Retinal pigment epithelial cell (primary cell): ENCODE measurements at regions not wholly inside any gene's neighbourhood (a gene's known extent, or its start where the extent isn't known, plus 50 kb on each side); places are given as distances from the start of the nearest gene placed in this dataset.

ENCODE experiments used
- DNase-seq: peaks from one replicate; pipeline ENCODE4 v3.0.0-alpha.2; 2010; ENCODE audit warnings: low read depth
- H3K4me3 ChIP-seq: 2 replicates; pipeline ENCODE4 v1.5.1; 2011; ENCODE audit warnings: mild to moderate bottlenecking, low read length, control low read depth, moderate library complexity
- TF ChIP-seq, protein P1 (sequence below): conservative IDR thresholded peaks from 2 replicates; pipeline ENCODE4 v1.5.1; 2011; ENCODE audit warnings: low read depth, low read length, control low read depth, inconsistent platforms

DNA sequence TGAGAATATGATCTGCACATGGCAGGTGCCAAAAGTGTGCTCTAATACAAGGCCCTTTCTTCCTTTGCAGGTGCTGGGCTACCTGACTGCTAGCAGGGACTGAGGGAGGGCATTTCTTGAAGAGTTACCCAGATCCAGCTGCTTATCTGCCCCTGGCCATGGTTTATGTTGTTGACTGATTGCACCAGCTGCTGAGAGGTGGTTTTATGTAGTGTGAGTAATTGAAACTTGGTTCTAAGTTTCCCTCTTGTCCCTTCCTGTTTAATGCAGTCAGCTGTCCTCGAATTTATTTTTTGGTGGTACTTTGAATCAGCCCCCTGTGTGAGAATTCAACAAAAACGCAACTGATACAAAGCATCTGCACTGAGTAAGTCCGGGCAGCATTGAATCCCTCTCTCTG lies 288.3 kb upstream of the C2CD4B start:
- no peak overlapping the region for H3K4me3 ChIP-seq
- TF ChIP-seq, protein P1, sequence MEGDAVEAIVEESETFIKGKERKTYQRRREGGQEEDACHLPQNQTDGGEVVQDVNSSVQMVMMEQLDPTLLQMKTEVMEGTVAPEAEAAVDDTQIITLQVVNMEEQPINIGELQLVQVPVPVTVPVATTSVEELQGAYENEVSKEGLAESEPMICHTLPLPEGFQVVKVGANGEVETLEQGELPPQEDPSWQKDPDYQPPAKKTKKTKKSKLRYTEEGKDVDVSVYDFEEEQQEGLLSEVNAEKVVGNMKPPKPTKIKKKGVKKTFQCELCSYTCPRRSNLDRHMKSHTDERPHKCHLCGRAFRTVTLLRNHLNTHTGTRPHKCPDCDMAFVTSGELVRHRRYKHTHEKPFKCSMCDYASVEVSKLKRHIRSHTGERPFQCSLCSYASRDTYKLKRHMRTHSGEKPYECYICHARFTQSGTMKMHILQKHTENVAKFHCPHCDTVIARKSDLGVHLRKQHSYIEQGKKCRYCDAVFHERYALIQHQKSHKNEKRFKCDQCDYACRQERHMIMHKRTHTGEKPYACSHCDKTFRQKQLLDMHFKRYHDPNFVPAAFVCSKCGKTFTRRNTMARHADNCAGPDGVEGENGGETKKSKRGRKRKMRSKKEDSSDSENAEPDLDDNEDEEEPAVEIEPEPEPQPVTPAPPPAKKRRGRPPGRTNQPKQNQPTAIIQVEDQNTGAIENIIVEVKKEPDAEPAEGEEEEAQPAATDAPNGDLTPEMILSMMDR = no peak
- DNase-seq = no peak

DNA sequence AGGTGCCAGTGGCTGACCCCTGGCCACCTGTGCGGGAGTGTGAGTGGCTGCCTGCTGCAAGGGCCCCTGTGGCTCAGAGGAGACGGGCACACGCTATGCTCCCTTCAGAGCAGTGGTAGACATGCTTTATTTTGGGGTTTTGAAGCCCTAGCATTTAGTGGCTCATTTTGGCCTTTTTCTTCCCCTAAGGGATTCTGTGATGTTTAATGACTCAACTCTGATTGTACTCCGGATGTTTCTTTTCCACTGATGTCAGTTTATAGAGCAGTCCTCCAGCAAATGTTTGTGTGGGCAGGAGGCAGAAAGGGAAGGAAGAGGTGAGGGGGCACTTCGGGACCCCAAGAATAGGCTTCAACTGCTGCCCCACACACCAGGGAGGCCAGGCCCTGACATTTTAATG lies 288.9 kb upstream of the C2CD4B start:
- TF ChIP-seq, protein P1 = no peak
- no peak for DNase-seq
- H3K4me3 ChIP-seq = no peak overlapping the region

DNA sequence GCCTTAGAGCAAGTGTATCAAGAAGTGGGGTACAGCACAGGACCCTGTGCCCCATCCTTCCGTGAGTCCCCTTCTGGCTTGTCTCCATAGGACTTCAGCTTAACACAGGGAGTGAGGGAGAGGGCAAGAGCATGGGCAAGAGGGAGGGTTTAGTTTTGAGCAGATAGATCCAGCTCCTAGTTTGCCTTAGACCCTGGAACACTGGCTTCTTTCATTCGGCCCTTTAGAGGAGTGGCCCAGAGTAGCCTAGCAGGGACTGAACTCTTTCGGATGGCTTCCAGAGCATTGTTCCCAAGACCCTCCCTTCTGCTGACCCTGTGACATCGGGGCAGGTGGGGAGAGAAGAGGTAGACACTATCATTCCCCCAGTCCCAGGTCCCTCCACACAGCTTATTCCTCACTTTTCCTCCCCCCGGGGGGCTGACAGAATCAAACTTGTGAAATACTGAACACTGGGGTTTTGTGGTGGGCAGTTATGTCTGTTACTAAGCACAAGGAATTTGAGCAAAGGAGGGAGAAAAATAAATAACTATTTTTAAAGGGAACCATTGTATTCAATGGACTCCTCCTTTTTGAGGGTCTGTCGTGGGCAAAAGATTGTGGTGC lies 289.6 kb upstream of the C2CD4B start:
- no peak overlapping the region for H3K4me3 ChIP-seq
- DNase-seq = no peak
- TF ChIP-seq, protein P1 = no peak

DNA sequence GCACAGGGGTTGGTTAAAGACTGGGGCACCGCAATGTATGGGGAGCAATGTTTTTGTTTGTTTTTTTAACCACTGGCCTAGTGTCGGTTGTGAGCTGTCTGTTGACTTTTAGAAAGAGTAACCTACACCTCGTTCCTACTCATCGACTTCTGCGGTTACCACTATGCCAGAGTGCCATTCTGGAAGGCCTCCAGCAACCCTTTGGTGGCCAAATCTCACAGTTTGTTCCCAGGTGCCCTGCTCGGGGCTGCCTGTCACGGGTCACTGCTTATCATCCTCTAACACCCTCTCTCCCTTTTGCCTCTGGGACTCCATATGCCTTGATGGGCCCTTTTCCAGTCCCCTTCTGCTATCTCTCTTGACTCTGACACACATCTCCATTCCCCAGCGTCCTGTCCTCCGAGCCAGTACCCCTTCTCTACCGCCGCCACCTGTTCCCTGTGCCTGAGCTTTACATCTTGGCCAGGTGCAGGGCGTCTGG lies 290.4 kb upstream of the C2CD4B start:
- TF ChIP-seq, protein P1 = no peak
- DNase-seq = no peak
- H3K4me3 ChIP-seq = no peak overlapping the region

DNA sequence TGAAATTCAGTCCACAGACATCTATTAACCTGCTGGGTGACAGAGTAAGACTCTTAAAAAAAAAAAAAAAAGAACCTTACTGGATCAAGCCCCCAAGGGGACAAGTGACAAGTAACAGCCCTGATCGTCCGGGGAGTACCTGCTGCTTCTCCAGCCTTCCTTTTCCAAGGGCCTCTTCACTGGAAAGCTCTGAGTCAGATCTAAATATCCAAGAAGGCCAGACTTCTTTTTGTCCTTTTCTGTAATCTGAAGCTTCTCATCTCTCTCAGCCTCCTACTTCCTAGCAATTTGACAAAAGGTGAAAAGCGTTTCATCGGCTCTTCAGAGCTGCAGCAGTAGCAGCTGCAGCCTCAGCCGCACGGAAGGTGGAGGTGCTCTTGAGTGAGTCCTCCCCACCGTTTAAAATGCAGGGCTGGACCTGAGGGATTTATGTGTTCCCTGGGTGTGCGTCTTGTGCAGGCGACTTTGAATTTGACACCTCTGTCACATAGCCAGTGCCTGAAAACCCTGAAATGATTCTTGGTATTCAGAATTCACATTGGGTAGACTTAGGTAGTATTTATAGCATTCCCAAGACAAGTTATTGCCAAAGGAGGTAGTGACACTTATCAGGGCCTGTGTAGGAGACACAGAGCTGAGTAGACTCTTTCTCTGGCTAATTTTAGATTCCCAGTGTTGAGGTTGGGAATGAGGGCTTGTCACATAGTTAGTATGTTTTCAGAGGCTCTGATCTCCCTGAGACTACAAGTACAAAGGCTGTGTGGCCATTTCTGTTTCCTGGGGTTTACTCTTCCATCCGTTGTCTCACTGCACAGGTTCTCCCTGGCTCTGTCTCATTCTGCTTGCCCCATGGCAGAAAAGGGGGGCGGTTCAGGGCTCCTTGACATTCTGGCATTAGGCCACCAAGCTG lies 291.2 kb upstream of the C2CD4B start:
- no peak overlapping the region for H3K4me3 ChIP-seq
- no peak for DNase-seq
- TF ChIP-seq, protein P1 = no peak

DNA sequence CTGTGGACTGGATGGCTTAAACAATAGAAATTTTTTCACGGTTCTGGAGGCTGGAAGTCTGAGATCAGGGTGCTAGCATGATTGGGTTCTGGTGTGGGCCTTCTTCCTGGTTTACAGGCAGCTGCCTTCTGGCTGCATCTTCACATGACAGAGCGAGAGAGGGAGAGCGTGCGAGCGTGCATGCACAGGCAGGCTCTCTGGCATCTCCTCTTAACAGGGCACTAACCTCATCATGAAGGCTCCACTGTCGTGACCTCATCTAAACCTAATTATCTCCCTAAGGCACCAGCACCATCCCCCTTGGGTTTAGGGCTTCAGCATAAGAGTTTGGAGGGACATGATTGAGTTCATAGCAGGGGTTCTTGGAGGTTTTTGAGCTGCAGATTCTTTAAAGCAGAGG lies 292.0 kb upstream of the C2CD4B start:
- TF ChIP-seq, protein P1 = no peak
- DNase-seq = no peak
- no peak overlapping the region for H3K4me3 ChIP-seq

DNA sequence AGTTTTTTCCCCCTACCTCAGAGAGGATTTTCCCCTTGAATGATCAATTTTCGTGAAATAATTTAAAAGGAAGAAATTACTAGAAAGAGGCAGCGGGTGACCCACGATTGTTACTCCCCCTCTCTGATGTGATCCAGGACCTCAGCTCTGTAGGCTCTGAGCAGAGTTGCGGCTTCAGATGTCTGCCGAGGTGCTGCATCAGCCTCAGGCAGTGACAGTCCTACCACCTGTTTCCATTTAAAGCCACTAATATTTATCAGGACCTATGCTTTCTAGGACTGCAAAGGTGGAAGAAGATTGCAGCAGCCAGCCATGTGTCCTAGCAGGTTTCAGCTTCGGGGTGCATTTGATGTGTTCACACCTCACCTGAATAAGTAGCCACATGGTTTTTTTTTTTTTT lies 294.8 kb upstream of the C2CD4B start:
- H3K4me3 ChIP-seq = no peak overlapping the region
- DNase-seq = no peak
- TF ChIP-seq, protein P1 = no peak
